ENCODE measurements at regions not wholly inside any gene's neighbourhood (a gene's known extent, or its start where the extent isn't known, plus 50 kb on each side); places are given as distances from the start of the nearest gene placed in this dataset.

DNA sequence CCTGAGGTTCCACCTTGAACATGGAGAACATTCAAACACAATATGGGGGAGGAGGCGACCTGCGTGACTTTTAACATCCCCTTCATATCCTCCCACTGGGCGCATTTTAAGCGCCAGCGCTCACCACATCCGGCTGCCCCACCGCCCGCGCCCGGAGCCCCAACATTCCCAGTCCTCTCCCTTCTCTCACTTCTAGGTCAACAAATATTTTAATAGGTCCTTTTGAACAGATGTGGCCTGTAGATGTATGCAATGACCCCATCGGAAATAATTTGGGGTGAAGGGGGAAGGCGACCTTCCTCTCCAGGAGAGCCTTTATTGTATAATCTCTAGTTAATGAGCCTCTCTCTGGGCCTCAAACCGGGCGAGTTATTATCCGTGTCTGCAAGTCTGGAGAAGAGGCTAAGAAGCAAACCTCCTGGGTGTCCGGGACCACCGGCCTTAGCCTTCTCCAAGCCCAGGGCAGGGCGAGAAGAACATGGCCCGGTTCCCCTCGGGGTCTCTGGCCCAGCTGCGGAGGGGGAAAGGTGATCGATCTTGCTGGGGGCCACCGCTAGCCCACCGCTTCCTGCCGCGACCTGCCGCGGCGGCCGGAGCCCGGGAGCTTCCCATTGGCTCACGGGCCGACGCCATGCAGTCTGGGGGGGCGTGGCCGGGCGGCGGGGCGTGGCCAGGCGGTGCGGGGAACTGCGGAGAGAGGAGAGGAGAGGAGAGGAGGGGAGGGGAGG is 83.2 kb upstream of the HMGA2 start:
- TF ChIP-seq, protein P1, sequence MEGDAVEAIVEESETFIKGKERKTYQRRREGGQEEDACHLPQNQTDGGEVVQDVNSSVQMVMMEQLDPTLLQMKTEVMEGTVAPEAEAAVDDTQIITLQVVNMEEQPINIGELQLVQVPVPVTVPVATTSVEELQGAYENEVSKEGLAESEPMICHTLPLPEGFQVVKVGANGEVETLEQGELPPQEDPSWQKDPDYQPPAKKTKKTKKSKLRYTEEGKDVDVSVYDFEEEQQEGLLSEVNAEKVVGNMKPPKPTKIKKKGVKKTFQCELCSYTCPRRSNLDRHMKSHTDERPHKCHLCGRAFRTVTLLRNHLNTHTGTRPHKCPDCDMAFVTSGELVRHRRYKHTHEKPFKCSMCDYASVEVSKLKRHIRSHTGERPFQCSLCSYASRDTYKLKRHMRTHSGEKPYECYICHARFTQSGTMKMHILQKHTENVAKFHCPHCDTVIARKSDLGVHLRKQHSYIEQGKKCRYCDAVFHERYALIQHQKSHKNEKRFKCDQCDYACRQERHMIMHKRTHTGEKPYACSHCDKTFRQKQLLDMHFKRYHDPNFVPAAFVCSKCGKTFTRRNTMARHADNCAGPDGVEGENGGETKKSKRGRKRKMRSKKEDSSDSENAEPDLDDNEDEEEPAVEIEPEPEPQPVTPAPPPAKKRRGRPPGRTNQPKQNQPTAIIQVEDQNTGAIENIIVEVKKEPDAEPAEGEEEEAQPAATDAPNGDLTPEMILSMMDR (conservative IDR thresholded peaks at IDR 0.05; ENCODE audit: low read depth, low read length): no peak
- TF ChIP-seq EZH2 (IDR thresholded peaks at IDR 0.05; ENCODE audit: borderline replicate concordance, low read depth, low read length, poor library complexity, severe bottlenecking): no peak
